Right atrium auricular region (tissue), 2 donors: ENCODE measurements at regions not wholly inside any gene's neighbourhood (a gene's known extent, or its start where the extent isn't known, plus 50 kb on each side); places are given as distances from the start of the nearest gene placed in this dataset.
A peak's percentile ranks its signal among the peaks of the same experiment; 100 is the strongest.

ENCODE experiments used
- DNase-seq: peaks from one replicate; pipeline ENCODE4 v3.0.0-alpha.2; 2019; ENCODE audit warnings: low spot score
- H3K27ac ChIP-seq, 2 donors: fragments of 200-600 bp; sonication (generic); 1 replicate in 1 of 2; 2 replicates in 1 of 2; pipeline ENCODE4 v1.5.1; 2016 to 2019
- H3K27me3 ChIP-seq, 2 donors: fragments of 200-600 bp; sonication (generic); one replicate each; pipeline versions ENCODE4 v1.5.1 to v1.6.0; 2017 to 2019
- H3K36me3 ChIP-seq: fragments of 200-600 bp; sonication (generic); one replicate; pipeline ENCODE4 v1.5.1; 2016
- H3K4me1 ChIP-seq, 2 donors: fragments of 200-600 bp; sonication (generic); one replicate each; pipeline versions ENCODE4 v1.5.1 to v1.6.0; 2017 to 2019
- H3K4me3 ChIP-seq, 2 donors: fragments of 200-600 bp; sonication (generic); 1 replicate in 1 of 2; 2 replicates in 1 of 2; pipeline ENCODE4 v1.5.1; 2017 to 2019; ENCODE audit warnings: mild to moderate bottlenecking in 1 of 2, moderate library complexity in 1 of 2
- H3K9me3 ChIP-seq, 2 donors: fragments of 200-600 bp; sonication (generic); one replicate each; pipeline ENCODE4 v1.5.1; 2019
- CTCF ChIP-seq, 2 donors: fragments of 200-600 bp; sonication (generic); IDR thresholded peaks; one replicate each; pipeline ENCODE4 v1.5.1; 2019; ENCODE audit warnings: antibody characterized with exemption in 2 of 2

- Histone ChIP-seq H3K9me3 (no peaks in the 10 kb centered on the region), H3K4me3 (peak overlapping the region; percentile 25 to 46), H3K27me3 (peaks cover 0 to 4% of the 10 kb centered on the region in 2 donors), H3K36me3 (no peaks in the 10 kb centered on the region), H3K27ac (no peak overlapping the region), H3K4me1 (peaks cover 0 to 16% of the 10 kb centered on the region in 2 donors)
- TF ChIP-seq CTCF (IDR thresholded peaks at IDR 0.05), result no peak
- no peak for DNase-seq
Measured at GRCh38 chr7:1290026-1290678, 57.5 kb downstream of the UNCX start.

GRCh38 chr7:1290679-1291356, 58.1 kb downstream of the UNCX start:
- Histone ChIP-seq H3K4me1 (peaks cover 0 to 16% of the 10 kb centered on the region in 2 donors), H3K9me3 (no peaks in the 10 kb centered on the region), H3K27ac (no peak overlapping the region), H3K4me3 (peak overlapping the region; percentile 25 to 46), H3K27me3 (peaks cover 0 to 4% of the 10 kb centered on the region in 2 donors), H3K36me3 (no peaks in the 10 kb centered on the region)
- DNase-seq, result no peak
- TF ChIP-seq CTCF (IDR thresholded peaks at IDR 0.05), result no peak

GRCh38 chr7:1291357-1291689, 58.7 kb downstream of the UNCX start:
- no peak overlapping the region for H3K4me3 ChIP-seq
- H3K4me1 ChIP-seq, result peaks cover 0 to 16% of the 10 kb centered on the region in 2 donors
- H3K27me3 ChIP-seq, result peaks cover 0 to 4% of the 10 kb centered on the region in 2 donors
- H3K27ac ChIP-seq, result no peak overlapping the region
- no peaks in the 10 kb centered on the region for H3K9me3 ChIP-seq
- DNase-seq, result no peak
- no peak for TF ChIP-seq CTCF (IDR thresholded peaks at IDR 0.05)
- H3K36me3 ChIP-seq, result no peaks in the 10 kb centered on the region

- Histone ChIP-seq H3K4me3 (no peak overlapping the region), H3K27me3 (peaks cover 0 to 4% of the 10 kb centered on the region in 2 donors), H3K9me3 (no peaks in the 10 kb centered on the region), H3K36me3 (no peaks in the 10 kb centered on the region), H3K4me1 (peaks cover 0 to 16% of the 10 kb centered on the region in 2 donors), H3K27ac (no peak overlapping the region)
- no peak for TF ChIP-seq CTCF (IDR thresholded peaks at IDR 0.05)
- DNase-seq, result no peak
Measured at GRCh38 chr7:1291845-1292765, 59.4 kb downstream of the UNCX start.

GRCh38 chr7:1292972-1293830, 60.5 kb downstream of the UNCX start:
- TF ChIP-seq CTCF (IDR thresholded peaks at IDR 0.05), result no peak
- Histone ChIP-seq H3K27ac (no peak overlapping the region), H3K4me3 (no peak overlapping the region), H3K27me3 (peaks cover 0 to 4% of the 10 kb centered on the region in 2 donors), H3K4me1 (peaks cover 0 to 16% of the 10 kb centered on the region in 2 donors), H3K36me3 (no peaks in the 10 kb centered on the region), H3K9me3 (no peaks in the 10 kb centered on the region)
- DNase-seq, result no peak
